GM12873 (cell line): ENCODE measurements at regions not wholly inside any gene's neighbourhood (a gene's known extent, or its start where the extent isn't known, plus 50 kb on each side); places are given as distances from the start of the nearest gene placed in this dataset.

Experiments
- TF ChIP-seq, protein P1 (sequence below): IDR thresholded peaks from 2 replicates; pipeline ENCODE4 v1.5.1; 2012; ENCODE audit warnings: low read depth, mild to moderate bottlenecking, moderate library complexity, low read length, control low read depth; ENCODE audit not compliant: insufficient read depth; ENCODE audit errors: missing control alignments

DNA sequence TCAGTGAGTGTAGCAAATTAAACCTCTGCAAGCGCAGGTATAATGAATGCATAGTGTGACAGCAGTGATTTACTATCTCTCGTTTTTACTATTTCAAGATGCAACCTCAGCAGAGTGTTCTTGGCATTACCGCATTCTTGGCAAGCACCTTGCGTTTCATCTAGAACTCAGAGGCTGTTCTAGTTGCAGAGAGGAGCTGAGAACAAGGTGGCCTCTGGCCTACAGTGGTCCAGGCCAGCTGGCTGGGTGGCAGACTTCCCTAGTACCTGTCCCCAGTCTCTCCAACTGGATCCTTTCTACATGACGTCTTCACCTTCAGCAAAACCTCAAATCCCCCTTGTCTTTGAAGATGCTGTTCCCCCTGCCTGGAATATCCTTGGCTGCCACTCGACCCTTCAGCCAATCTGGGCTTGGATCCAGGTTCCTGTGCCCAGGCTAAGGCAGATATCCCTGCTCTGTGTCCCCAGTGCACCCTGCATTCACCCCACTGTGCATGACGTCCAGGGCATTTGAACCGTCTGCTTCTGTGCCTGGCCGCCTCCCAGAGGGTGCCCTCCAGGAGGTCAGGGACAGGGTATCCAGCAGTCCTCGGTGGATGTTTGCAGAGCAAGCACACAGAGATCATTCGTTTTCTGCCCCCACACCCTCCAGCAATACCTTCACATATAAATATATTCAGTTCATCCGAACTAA is 120.4 kb upstream of the CPEB4 start:
- TF ChIP-seq, protein P1, sequence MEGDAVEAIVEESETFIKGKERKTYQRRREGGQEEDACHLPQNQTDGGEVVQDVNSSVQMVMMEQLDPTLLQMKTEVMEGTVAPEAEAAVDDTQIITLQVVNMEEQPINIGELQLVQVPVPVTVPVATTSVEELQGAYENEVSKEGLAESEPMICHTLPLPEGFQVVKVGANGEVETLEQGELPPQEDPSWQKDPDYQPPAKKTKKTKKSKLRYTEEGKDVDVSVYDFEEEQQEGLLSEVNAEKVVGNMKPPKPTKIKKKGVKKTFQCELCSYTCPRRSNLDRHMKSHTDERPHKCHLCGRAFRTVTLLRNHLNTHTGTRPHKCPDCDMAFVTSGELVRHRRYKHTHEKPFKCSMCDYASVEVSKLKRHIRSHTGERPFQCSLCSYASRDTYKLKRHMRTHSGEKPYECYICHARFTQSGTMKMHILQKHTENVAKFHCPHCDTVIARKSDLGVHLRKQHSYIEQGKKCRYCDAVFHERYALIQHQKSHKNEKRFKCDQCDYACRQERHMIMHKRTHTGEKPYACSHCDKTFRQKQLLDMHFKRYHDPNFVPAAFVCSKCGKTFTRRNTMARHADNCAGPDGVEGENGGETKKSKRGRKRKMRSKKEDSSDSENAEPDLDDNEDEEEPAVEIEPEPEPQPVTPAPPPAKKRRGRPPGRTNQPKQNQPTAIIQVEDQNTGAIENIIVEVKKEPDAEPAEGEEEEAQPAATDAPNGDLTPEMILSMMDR: no peak

DNA sequence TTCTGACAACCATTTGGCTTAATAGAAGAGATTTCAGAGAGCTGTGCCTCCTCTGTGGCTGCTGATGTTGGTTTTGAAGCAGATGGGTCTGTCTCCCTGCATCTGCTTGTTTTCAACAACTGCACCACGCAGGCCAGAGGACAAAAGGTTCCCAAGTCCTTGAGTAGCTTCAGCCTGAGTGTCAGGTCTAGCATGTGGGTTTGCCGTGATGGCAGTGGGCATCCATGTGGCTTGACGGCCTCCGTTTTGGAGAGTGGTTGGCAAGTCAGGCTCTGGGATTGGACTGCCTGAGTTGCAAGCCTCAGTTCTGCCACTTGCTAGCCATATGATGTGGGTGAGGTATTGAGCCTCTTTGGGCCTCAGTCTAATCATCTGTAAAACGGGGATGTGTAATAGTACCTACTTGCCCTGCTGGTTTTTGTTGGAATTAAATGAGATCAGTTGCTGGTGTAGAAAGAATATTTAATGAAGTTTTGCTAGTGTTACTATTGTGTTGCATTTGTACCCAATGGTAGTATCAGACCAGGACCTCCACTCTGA is 119.8 kb upstream of the CPEB4 start:
- TF ChIP-seq, protein P1: no peak

DNA sequence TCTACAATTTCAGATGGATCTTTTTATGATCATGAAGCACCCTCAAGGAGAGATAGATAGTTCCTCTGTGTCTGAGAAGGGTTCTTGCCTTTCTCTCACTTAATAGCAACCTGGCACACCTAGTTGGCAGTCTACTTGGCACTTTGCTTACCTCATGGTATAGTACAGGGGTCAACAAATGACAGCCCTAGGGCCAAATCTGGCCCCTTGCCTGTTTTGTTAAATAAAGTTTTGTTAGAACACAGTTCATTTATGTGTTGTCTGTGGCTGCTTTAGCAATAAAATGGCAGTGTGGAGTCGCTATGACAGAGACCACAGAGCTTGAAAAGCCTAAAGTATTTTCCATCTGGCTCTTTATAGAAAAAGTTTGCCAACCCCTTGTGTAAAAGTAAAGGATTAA is 119.3 kb upstream of the CPEB4 start:
- TF ChIP-seq, protein P1: no peak

DNA sequence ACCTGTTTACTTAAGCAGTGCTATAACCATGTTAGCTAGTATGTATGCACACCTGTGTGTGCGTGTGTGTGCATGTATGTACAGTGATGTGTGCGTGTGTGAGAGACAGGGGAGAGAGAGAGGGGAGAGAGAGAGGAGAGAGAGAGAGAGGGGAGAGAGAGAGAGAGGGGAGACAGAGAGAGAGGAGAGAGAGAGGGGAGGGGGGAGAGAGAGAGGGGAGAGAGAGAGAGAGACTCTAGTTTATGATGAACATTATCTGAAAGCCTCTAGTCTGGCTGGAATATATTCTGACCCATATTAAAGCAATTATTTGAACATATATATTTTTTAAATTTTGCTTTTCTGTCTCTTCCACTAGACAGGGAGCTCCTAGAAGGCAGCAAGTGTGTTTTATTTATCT is 117.5 kb upstream of the CPEB4 start:
- TF ChIP-seq, protein P1: no peak

DNA sequence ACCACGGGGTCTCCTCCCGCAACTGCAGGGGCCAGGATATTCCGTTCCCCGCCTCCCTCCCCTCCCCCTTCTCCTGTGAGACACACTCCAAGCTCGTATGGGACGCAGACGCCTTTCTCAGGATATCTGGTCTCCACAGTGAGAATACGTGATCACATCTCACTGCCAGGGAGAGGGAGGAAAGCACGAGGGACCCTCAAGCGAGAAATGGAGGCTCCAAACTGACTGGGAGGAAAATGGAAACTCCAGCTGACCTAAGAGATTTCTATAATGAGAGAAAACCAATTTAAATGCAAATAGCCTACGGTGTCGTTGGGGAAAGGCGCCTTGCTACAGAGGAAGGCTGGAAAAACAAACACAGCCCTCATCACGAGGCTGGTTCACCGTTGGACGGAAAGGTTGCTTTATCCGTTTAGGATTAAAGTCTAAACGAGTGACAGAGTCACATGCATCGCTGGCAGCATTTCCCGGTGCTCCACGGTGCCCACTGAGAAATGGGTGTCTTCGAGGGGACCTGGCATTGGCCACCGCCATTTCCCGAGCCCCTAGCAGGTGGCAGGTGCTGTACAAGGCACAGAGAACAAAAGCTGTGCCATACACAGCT is 116.9 kb upstream of the CPEB4 start:
- TF ChIP-seq, protein P1: no peak

DNA sequence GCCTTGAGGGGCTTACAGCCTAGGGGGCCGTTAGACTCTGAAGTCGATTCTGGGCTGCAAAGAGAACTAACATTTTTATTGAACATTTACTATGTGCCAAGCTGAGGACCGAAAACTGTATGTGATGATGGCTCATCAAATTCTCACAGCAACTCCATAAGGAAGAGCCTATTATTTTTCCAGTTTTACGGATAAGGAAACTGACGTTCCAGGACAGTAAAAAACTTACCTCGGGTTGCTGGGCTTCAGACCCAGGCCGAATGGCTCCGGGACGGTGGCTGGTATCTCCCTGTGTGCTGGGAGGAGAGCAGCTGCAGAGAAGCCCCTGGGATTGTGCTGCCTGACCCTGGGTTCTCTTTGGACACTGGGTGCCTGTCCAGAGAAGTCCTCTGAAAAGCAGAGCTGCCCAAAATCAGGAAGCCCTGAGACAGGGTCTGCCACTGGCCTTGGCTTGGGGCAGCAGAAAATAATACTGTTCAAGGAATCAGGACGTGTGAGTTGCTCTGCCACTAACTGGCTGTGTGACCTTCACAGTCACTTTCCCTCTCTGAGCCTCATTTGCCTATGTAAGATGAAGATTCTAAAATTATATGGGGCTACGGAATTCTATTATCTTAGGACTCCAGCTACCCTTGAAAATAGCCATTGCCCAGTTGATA is 116.3 kb upstream of the CPEB4 start:
- TF ChIP-seq, protein P1: no peak

DNA sequence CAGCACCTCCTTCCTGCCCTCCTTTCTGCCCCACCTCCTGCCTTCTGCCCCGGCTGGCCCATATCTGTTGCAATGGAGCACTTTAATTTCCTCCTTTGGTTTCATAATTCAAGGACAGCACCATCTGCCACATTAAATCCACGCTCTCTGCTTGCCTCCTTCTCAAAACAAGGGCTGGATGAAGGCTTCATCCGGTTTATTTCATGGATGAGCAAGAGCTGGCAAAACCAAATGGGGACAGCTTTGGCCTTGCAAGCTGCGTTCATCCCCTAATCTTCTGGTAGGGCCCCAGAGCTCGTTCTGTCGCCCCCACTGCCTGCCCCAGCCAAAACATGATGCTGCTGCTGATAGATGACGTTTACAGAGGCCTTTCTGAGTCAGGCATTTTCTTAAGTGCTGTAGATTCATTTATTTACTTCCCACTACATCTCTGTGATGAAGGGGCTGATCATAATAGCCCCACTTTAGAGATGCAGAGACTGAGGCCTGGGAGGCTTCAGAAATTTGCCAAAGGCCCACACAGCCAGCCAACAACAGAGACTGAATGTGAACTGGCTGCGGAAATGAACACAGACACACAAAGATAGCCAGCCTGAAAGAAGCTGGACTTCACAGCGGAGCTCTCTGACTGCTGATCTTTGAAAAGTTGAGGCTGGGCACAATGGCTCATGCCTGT is 115.6 kb upstream of the CPEB4 start:
- TF ChIP-seq, protein P1: no peak
